Keratinocyte (primary cell): ENCODE measurements at regions not wholly inside any gene's neighbourhood (a gene's known extent, or its start where the extent isn't known, plus 50 kb on each side); places are given as distances from the start of the nearest gene placed in this dataset.

ENCODE experiments used
- DNase-seq: peaks from one replicate; pipeline ENCODE4 v3.0.0-alpha.2; 2011; ENCODE audit warnings: low read depth, missing footprints, low spot score
- FAIRE-seq: peaks from 2 replicates; lab custom pipeline; 2011; peaks lifted over from hg19 to GRCh38; lab: Jason Lieb, UNC
- H2AFZ ChIP-seq: 2 replicates; pipeline ENCODE4 v1.6.0; 2012; ENCODE audit warnings: low read length, control low read depth, inconsistent platforms; ENCODE audit not compliant: control insufficient read depth
- H3K27ac ChIP-seq: 2 replicates; pipeline ENCODE4 v1.5.1; 2011; ENCODE audit warnings: low read length; ENCODE audit not compliant: control insufficient read depth, insufficient read depth
- H3K27me3 ChIP-seq: 3 replicates; pipeline ENCODE4 v1.6.0; 2011; ENCODE audit warnings: low read length; ENCODE audit not compliant: control insufficient read depth, insufficient read depth; ENCODE audit errors: extremely low read depth
- H3K36me3 ChIP-seq, 2 experiments: 2 replicates in 1 of 2; 3 replicates in 1 of 2; pipeline ENCODE4 v1.5.1; 2011; ENCODE audit warnings: low read length in 2 of 2, mild to moderate bottlenecking in 1 of 2; ENCODE audit not compliant: control insufficient read depth in 2 of 2, insufficient read depth in 2 of 2; ENCODE audit errors: extremely low read depth in 1 of 2
- H3K4me1 ChIP-seq: 3 replicates; pipeline ENCODE4 v1.5.1; 2011; ENCODE audit warnings: low read length; ENCODE audit not compliant: control insufficient read depth, insufficient read depth; ENCODE audit errors: extremely low read depth
- H3K4me2 ChIP-seq: 3 replicates; pipeline ENCODE4 v1.6.0; 2011; ENCODE audit warnings: low read depth, low read length; ENCODE audit not compliant: control insufficient read depth, insufficient read depth; ENCODE audit errors: extremely low read depth
- H3K4me3 ChIP-seq, 3 experiments: fragments of 200-600 bp in 1 of 3; sonication (generic) in 1 of 3; 2 replicates in 2 of 3; 3 replicates in 1 of 3; pipeline ENCODE4 v1.5.1; 2011 to 2016; ENCODE audit warnings: low read length in 3 of 3, mild to moderate bottlenecking in 3 of 3, control low read depth in 2 of 3, inconsistent platforms in 1 of 3, low read depth in 1 of 3, mixed read lengths in 1 of 3, mixed run types in 1 of 3, moderate library complexity in 1 of 3; ENCODE audit not compliant: control insufficient read depth in 2 of 3, insufficient read depth in 2 of 3; ENCODE audit errors: extremely low read depth in 1 of 3
- H3K79me2 ChIP-seq: 2 replicates; pipeline ENCODE4 v1.6.0; 2012; ENCODE audit warnings: low read length; ENCODE audit not compliant: control insufficient read depth, insufficient read depth
- H3K9ac ChIP-seq: 3 replicates; pipeline ENCODE4 v1.6.0; 2011; ENCODE audit warnings: low read length; ENCODE audit not compliant: control insufficient read depth, insufficient read depth; ENCODE audit errors: extremely low read depth
- H3K9me1 ChIP-seq: 3 replicates; pipeline ENCODE4 v1.6.0; 2011; ENCODE audit warnings: low read length; ENCODE audit not compliant: control insufficient read depth, insufficient read depth; ENCODE audit errors: extremely low read depth
- H3K9me3 ChIP-seq: 2 replicates; pipeline ENCODE4 v1.5.1; 2012; ENCODE audit warnings: low read depth, low read length; ENCODE audit not compliant: control insufficient read depth
- H4K20me1 ChIP-seq: 3 replicates; pipeline ENCODE4 v1.6.0; 2011; ENCODE audit warnings: low read length; ENCODE audit not compliant: control insufficient read depth, insufficient read depth; ENCODE audit errors: extremely low read depth
- EZH2 ChIP-seq: IDR thresholded peaks from one replicate; pipeline ENCODE4 v1.6.1; 2012; ENCODE audit warnings: inconsistent platforms, mild to moderate bottlenecking, low read length, moderate library complexity
- dilution Hi-C: fragments of 300-500 bp; cut with MboI; formaldehyde crosslinking; loops from one replicate; pipeline ENCODE4 v1.7.0; 2020; ENCODE audit warnings: low sequenced_read_pairs; ENCODE audit not compliant: extremely low pct_ligation_motif_present
- TF ChIP-seq, protein P1 (sequence below), 3 experiments: IDR thresholded peaks in 1 of 3; conservative IDR thresholded peaks in 1 of 3; optimal IDR thresholded peaks in 1 of 3; 2 replicates in 2 of 3; 3 replicates in 1 of 3; pipeline versions ENCODE3 to v1.5.1; 2011; ENCODE audit warnings: low read length in 3 of 3, mild to moderate bottlenecking in 3 of 3, moderate library complexity in 2 of 3, control low read depth in 1 of 3, inconsistent platforms in 1 of 3; ENCODE audit not compliant: insufficient read depth in 2 of 3; ENCODE audit errors: extremely low read depth in 1 of 3

DNA sequence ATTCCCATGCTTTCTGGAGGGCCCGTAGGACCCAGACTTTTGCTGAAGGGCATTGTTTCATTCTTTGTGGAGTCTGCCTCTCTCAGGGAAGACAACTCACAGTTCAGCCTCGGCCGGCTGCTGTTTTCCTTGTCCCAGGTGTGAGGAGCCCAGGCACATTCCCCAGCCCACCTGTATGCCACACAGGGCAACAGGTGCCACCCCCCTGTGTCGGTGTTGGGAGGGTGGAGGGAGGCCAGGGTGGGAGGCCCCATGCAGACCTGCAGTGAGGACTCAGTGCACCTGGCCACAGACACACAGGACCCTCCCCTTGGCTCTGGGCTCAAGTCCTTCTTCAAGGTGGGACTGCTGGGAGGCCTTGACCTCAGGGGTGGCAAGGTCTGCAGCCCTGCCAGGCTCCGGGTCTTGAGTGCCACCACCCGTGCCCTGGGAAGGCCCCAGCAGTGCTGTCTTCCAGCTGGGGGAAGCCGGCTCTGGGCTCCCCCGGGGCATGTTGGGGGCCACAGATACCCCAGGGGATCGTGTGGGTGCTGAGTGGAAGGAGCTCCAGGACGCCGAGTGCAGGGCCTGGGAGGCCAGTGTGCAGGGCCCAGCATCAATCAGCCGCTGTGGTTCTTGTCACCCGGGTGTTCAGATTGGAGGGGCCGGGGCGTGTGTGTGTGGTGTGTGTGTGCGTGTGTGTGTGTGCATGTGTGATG, 1286.1 kb downstream of the BRD1 start:
- no peaks in the 10 kb centered on the region for H4K20me1 ChIP-seq
- no peak overlapping the region for H2AFZ ChIP-seq
- dilution Hi-C loops: no loop called here
- DNase-seq: no peak
- no peaks in the 10 kb centered on the region for H3K4me1 ChIP-seq
- no peaks in the 10 kb centered on the region for H3K27me3 ChIP-seq
- H3K9me1 ChIP-seq: no peaks in the 10 kb centered on the region
- no peak overlapping the region for H3K4me3 ChIP-seq
- H3K36me3 ChIP-seq: no peaks in the 10 kb centered on the region
- no peak for TF ChIP-seq EZH2
- TF ChIP-seq, protein P1, sequence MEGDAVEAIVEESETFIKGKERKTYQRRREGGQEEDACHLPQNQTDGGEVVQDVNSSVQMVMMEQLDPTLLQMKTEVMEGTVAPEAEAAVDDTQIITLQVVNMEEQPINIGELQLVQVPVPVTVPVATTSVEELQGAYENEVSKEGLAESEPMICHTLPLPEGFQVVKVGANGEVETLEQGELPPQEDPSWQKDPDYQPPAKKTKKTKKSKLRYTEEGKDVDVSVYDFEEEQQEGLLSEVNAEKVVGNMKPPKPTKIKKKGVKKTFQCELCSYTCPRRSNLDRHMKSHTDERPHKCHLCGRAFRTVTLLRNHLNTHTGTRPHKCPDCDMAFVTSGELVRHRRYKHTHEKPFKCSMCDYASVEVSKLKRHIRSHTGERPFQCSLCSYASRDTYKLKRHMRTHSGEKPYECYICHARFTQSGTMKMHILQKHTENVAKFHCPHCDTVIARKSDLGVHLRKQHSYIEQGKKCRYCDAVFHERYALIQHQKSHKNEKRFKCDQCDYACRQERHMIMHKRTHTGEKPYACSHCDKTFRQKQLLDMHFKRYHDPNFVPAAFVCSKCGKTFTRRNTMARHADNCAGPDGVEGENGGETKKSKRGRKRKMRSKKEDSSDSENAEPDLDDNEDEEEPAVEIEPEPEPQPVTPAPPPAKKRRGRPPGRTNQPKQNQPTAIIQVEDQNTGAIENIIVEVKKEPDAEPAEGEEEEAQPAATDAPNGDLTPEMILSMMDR (optimal IDR thresholded peaks at IDR 0.05 in 1 of 3, IDR thresholded peaks at IDR 0.05 in 1 of 3, conservative IDR thresholded peaks at IDR 0.05 in 1 of 3; ENCODE audit: extremely low read depth in 1 of 3, insufficient read depth in 2 of 3, low read length in 3 of 3): no peak
- no peak overlapping the region for H3K27ac ChIP-seq
- H3K9me3 ChIP-seq: peaks cover 31% of the 10 kb centered on the region
- H3K4me2 ChIP-seq: no peak overlapping the region
- no peak for FAIRE-seq
- no peak overlapping the region for H3K9ac ChIP-seq
- no peaks in the 10 kb centered on the region for H3K79me2 ChIP-seq

DNA sequence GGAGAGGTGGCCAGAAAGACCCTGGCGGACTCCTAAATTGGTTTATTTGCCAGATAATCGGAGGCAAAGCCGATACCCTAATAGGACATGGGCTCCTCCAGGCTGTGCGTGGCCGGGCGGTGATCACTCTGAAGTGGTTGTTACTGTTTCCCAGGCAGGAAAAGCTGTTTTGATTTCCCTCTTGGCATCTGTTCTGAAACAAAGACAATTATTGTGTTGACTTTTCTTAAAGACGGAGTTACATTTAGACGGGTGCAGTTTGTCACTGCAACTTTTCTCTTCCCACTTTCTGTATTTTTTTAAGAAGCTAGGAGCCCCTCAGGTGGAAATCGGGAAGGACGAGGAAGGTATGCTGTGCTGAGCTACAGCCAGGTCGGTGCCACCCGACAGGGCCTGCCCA, 1288.4 kb downstream of the BRD1 start:
- H2AFZ ChIP-seq: no peak overlapping the region
- dilution Hi-C loops: no loop called here
- TF ChIP-seq EZH2: no peak
- TF ChIP-seq, protein P1 (optimal IDR thresholded peaks at IDR 0.05 in 1 of 3, IDR thresholded peaks at IDR 0.05 in 1 of 3, conservative IDR thresholded peaks at IDR 0.05 in 1 of 3; ENCODE audit: extremely low read depth in 1 of 3, insufficient read depth in 2 of 3, low read length in 3 of 3): no peak
- H3K9me3 ChIP-seq: peaks cover 28% of the 10 kb centered on the region
- no peak overlapping the region for H3K4me2 ChIP-seq
- no peaks in the 10 kb centered on the region for H3K4me1 ChIP-seq
- no peaks in the 10 kb centered on the region for H3K79me2 ChIP-seq
- no peaks in the 10 kb centered on the region for H4K20me1 ChIP-seq
- no peak for DNase-seq
- no peak overlapping the region for H3K9ac ChIP-seq
- H3K27me3 ChIP-seq: no peaks in the 10 kb centered on the region
- H3K9me1 ChIP-seq: no peaks in the 10 kb centered on the region
- no peak for FAIRE-seq
- no peaks in the 10 kb centered on the region for H3K36me3 ChIP-seq
- H3K27ac ChIP-seq: no peak overlapping the region
- no peak overlapping the region for H3K4me3 ChIP-seq
